GM19372 (cell line): ENCODE measurements at regions not wholly inside any gene's neighbourhood (a gene's known extent, or its start where the extent isn't known, plus 50 kb on each side); places are given as distances from the start of the nearest gene placed in this dataset.

Experiments used
- ATAC-seq: cut with Tn5 transposase; IDR thresholded peaks from one replicate; pipeline ENCODE4 v1.9.1; 2021; ENCODE audit warnings: mild to moderate bottlenecking, low read depth, moderate library complexity; ENCODE audit not compliant: unreplicated experiment

DNA sequence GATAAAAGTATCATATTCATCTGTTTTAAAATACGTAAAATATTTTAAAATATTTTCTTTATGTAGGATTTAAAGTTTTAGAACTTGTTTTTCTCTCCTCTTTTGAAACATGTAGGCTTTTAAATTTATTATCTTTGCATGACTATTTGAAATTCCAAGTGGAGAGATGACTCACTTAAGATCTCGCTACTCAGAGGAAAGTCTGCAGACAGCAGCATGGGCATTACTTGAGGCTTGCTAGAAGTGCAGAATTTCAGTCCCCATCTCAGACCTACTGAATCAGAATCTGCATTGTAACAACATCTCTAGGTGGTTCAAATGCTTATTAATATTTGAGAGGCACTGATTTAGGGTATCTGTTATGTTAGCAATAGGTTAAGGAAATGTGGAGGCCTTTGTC is 225.7 kb upstream of the ARX start:
- ATAC-seq, result no peak

DNA sequence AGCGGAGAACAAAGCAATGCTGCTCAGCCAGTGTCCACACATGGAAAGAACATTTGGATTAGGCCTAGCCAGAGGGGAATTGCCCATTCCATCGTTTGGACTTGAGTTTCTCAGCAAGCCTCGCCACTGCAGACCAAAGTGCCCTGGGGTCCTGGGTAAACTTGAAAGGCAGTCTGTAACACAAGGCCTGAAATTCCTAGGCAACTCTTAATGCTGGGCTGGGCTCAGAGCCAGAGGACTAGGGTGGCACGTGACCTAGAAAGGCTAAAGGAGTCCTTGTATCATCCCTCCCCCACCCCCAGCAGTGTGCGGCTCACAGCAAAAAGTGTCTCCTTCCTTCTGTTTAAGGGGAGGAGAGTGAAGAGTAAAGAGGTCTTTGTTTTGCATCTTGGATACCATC is 210.4 kb upstream of the ARX start:
- no peak for ATAC-seq

DNA sequence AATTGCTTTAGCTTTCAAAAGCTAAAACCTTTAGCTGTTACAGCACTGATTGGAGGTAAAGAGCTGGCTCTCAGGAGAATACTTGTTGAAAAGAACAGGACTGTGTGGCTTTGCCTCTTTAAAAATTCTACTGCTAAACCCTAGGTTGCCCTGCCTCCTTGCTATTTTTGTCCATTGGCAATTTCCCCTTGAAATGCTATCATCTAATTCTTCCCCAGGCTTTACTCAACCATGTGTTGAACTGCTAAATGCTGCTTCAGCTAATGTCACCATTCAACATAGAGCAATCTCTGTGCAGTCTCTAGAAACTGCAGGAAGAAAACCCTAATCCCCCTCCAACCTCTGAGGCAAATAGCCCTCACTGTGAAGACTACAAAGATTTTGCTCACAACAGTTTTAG is 203.7 kb upstream of the ARX start:
- no peak for ATAC-seq

DNA sequence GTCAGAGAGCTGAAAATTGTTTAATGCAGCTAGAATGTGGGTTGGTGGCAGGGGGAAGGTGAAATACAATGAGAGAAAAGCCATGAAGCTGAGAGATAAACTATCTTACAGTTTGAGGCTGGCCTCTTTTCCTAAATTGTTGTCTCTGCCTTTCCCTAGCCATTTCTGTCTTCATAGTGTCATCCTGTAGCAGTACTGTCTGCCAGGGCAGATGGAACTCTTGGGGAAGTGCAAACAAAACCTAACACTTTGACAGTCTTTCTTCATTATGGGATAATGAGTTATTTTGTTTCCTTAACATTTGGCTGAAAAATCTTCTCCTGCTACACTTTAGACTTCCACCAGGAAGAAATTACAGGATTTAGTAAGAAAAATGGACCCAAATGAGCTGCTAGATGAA is 197.8 kb upstream of the ARX start:
- ATAC-seq, result no peak

DNA sequence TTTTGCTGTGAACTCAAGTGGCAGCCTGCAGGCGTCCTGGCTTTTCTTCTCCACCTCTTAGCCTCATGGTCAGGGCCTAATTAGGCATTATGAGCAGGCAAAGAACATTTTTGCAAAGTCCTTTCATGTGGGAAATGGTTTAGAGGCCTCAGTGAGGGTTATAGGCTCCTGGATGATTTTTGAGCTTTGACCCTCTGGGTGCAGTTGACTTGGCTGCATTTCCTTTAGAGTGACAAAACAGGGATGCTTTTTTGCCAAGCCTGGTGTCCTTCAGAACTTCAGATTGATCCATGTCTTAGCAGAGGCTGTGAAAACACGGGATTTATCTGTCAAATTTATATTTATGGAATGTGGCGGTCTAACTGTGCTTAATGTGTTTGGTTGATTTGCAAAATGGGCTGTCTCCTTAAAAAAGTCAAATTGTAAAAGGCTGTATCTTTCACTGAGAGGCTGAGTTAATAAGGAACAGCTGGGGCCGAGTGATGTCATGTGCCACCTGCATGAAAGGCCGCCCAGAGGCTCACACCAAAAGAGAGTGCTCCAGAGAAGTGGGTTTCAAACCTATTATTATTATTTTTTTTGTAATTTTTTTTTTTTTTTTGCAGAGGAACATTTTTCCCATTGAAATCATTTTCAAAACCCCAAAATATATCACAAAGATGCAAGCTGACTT is 192.2 kb upstream of the ARX start:
- no peak for ATAC-seq

DNA sequence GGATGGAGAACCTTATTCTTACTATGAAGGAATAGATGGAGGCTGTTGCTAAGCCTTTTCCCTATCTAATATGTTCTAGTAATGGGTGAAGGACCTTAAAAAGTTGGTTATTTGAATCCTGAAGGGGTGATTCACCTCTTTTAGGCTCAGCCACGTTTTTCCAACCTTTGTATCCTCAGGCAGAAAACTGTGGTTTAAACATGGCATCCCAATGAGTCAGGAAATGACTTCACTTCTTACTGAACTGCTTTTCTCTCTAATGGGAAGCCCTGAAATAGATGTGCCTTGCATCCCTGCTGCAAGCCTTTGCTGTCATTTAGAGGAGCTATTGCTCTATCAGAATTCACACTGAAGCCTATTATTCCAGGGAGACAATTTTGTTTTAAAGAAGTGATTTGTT is 191.0 kb upstream of the ARX start:
- no peak for ATAC-seq

DNA sequence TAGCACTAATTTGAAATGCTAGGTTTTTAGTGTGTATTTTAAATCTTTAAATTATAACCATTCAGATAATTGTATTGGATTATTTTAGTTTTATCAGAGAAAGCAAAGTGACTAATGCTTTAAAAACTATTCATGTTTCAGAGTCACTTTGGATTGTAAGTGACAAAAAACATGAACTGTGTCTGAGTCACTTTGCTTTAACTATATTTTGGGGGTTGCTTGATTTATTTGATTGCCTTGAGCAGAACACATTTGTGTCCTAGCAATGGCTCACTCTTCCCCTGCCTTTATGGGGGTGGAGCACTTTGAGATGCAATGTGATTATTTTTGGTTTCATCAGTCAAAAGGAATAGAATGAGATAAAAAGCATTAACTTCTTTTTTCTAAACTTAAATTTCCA is 188.4 kb upstream of the ARX start:
- no peak for ATAC-seq

DNA sequence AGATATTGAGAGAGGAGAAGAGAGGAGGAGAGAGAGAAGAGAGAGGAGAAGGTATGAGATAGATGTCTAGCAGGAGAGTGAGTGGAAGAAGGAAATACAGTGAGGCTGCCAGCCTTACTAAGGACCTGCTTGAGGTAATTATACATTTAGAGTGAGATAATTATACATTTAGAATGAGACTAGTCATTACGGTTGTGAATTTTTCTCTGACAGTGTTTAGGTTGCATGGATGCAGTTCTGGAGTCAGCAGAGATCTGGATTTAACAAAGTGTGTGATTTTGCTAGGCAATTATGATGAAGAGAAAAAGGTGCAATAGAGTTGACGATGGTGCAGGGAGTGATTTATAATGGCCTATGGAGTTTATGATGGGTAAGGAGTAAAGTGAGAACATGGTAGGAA is 187.1 kb upstream of the ARX start:
- ATAC-seq, result no peak

DNA sequence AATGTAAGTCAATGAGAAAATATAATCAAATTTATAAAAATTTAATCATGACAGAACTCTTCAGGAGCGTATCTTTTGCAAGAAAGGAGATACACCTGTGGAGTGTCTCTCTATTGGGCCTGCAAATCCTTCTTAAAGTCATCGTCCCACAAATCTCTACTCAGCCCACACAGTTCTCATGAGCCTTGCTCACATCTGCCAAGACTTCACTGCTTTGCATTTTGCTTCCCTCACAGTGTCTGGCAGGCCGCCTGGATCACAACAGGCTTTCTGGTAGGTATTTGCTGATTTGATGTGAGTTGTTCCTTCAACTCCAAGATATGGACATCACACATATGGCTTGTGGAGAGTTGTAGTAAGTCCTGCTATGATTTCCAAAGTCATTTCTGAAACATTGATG is 183.1 kb upstream of the ARX start:
- no peak for ATAC-seq

DNA sequence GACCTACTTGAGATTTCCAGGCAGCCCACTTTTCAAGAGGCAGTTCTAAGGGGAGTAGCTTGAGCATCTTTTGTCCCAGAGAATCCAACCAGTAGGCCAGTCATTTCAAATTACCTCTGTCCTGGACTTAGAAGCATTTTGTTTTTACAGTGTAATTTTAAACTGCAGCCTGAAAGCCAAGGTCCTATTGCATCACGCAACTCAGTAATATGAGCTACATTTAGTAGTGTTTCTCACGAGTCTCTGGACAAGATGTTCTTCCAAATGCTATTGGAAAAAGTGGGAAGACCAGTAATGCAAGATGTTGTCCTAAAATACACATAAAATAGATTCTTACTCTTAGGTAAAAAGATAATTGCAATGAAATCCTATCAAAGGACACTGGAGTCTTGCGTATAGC is 182.5 kb upstream of the ARX start:
- ATAC-seq, result no peak

DNA sequence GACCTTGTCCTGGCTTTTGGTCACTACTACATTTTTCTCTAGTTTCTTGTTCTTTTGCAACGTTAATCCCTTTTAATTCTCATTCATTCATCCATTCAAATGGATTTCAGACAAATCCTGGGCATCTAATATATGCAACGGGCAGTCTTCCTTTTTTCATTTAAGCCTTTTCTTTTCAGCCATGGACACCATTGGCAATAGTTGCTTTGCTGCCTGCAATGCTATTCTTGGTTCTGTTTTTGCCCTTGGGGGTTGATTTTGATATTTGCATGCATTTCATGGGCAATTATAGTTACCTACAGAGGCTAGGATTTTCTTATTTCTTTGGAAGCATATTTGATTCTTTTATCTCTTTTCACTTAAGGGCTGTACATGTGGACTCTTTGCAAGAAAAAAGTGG is 180.5 kb upstream of the ARX start:
- no peak for ATAC-seq

DNA sequence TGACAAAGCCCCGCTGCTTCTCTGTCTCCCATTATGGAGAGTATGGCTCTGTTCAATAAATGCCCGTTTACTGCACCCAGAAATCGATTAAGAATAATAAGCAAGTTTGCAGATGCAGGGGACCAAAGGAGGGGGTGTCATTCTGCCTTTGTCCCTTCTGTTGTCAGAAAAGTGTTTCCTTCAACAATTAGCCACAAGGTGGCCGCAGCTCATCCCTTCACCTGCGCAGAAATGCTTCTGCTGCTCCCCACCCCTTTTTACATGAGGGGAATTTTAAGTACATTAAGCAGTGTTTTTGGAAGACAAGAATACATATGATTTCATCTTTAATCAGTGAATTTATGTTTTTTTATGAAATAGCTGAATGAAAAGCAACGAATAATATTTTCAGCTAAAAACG is 175.6 kb upstream of the ARX start:
- ATAC-seq, result no peak

DNA sequence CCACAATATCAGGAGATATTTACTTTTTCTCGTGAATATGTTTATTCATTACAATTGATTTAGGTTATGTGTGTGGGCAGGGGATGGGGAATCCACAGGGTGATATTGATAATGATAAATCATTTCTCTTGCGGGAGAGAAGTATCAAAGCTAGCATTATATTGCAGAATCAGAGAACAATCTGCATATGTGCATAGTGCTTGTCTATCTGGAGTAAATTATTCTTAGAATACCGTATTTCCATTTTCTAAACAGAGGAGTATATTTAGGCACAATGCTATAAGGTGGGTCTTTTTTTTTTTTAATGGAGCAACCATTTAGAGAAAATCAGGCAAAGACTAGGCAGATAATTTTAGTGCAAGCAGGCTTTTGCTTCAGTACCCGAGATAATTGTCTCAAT is 166.0 kb upstream of the ARX start:
- ATAC-seq, result no peak

DNA sequence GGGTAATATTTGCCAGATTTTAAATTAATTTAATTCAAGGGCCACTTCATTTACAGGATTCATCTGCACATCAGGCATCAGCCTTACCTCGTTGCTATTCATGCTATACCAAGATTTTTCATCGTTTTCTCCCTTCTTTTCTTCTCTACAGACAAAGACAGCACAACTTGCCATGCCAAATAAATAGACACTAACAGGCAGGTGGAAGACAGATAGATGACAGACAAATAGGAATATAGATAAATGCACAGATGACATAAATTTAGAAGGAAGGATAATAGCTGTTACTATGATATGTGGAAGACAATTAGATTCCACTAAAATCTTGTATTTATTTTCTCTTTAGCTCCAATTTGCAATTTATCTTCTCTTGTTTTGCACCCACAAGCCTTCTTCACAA is 164.5 kb upstream of the ARX start:
- ATAC-seq, result no peak

DNA sequence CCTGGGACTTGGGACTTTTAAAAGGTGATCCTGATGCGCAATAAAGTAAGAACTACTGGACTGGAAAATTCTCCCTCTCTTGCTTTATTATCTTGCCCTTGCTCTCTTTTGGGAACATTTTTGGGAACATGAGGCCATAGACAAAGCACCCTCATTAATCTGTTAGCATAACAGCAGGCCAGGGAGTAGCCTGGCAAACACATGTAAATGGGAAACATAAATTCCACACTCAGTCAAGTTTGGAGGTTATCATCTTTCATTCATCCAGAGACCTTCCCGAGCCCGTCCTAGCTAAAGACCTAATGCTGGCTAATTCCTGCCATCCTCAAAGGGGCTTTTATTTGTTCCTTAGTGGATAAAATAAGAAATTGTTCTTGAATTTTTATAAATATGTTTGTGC is 162.8 kb upstream of the ARX start:
- ATAC-seq, result no peak

DNA sequence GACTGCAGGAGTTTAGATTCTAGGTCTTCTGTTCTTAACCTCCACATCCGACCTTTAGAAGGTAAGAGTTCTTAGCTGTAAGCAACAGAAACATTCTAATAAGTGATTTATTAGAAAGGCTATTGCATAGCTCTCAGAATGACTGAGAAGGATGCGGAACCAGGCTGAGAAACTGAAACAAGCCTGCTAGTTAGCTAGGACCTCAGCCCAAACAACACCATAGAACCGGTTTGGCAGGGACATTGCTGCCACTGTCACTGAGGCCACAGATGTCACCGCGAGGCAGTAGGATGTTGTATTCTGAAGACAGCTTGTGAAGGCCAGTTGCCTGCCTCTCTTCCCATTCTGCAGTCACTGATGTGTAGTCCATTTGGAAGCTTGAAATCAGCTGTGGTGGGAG is 160.0 kb upstream of the ARX start:
- peak; percentile 64 for ATAC-seq

DNA sequence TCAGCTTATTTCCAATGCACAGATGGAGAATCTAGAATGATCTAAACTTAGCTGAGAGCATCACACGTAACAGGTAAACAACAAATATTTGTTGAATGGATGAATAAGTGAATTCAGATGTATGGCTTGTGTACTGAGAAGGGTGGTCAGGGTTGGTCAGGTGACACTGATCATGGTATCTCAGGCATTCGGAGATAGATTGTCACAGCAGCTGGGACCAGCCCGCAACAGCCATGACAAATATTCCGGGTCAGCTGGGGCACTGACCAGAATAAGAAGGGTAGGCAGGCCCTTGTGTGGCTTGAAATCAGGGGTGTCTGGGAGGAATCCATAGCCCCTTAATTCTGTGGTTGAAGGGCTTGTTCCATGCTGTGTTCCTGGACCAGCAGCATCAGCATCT is 159.4 kb upstream of the ARX start:
- ATAC-seq, result no peak

DNA sequence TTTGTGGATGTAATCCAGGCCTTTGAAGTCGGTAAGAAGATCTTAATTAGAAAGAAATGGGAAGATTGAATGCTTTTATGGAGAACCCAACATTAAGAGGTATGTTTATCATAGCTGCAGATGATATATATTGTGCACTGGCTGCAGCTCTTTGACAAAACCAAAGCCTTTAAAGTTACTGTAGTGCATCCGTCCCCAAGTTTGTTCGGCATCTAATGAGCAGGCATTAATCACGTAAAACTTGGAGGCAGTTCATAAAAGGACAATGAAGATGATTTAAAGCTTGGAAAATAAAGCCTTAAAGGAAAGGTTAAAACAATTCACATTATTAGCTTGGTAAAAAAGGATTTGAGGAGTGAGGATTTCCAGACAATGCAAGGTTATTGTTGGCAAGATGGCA is 150.8 kb upstream of the ARX start:
- no peak for ATAC-seq

DNA sequence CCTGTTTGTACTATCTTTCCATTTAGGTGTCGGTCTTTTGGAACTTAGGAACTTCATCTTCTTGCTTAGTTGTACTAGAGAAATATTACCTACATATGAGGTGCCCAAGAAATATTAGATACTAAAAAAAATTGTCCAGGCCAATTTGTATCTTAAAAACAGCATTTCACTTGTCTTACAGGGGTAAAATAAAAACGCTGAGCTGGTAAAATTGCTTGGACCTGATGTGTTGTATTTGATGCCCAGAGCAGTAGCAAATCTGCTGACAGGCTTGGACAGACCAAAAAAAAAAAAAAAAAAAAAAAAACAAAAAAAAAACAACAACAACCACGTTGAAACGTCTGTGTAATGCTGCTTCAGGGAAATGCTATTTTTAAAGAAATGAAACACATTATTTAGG is 150.4 kb upstream of the ARX start:
- ATAC-seq, result no peak

DNA sequence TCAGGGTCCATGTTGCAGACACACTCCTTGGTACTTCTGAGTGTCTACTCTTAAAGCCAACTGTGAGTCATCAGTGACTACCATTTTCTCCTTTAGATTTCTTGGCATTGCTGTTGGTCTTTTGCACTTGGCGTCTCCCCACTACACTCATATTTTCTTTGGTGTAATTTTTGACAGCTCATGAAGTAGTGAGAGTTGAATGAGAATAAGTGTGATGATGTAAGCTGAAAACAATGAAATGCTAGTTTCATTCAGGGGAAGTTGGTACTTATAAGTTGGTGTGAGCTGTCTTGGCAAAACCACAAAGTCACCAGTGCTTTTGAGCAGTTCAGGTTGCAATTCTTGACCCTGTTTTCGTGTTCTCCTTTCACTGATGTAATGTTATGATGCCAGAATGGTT is 142.9 kb upstream of the ARX start:
- ATAC-seq, result no peak

DNA sequence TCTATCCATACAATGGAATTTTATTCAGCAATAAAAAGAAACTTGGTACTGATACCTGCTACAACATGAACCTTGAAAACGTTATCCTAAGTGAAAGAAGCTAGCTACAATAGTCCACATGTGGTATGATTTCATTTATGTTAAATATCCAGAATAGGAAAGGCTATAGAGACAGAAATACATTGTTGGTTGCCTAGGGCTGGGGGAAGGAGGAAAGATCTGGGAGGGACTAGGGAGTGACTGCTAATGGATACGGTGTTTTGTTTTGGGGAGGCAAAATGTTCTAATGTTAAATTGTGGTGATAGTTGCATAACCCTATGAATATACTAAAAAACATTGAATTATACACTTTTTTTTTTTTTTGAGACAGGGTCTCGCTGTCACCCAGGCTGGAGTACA is 141.1 kb upstream of the ARX start:
- no peak for ATAC-seq

DNA sequence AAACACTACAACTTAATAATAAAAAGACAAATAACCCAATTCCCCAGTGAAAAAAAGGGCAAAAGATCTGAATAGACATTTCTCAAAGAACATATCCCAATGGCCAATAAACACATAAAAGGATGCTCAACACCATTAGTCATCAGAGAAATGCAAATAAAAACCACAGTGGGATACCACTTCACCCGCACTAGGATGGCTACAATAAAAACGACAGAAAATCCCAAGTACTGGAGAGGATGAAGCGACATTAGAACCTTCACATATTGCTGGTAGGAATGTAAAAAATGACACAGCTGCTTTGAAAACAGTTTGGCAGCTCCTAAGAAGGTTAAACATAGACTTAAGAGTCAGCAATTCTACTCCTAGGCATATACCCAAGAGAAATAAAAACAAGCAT is 140.6 kb upstream of the ARX start:
- no peak for ATAC-seq

DNA sequence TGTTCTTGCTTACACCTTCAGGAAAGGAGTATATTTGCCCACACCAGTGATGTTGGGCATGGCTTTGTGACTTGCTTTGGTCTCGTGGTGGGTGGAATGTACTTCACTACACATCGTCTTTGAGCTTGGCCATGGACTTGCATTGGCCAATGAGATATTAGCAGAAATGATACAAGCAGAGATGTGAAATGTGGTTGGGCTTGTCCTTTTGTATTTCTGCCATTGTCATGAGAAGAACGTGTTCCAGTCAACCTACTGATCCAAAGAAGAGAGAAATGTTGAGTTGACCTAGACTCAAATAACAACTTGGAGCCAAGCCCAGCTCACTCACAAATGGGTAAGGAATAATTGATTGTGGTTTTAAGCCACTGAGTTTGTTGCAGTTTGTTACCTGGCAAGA is 138.4 kb upstream of the ARX start:
- no peak for ATAC-seq
